ENCODE measurements at regions not wholly inside any gene's neighbourhood (a gene's known extent, or its start where the extent isn't known, plus 50 kb on each side); places are given as distances from the start of the nearest gene placed in this dataset.

GRCh38 chr2:217725409-217725808 lies 277.4 kb downstream of the TNS1 start:
- H3K4me3 ChIP-seq: no peak overlapping the region
- DNase-seq (ENCODE audit: low read depth, low spot score): no peak
- H3K4me2 ChIP-seq (ENCODE audit: control insufficient read depth, insufficient read depth): no peak overlapping the region
- no peak for FAIRE-seq
- no peak overlapping the region for H3K9ac ChIP-seq (ENCODE audit: control insufficient read depth, insufficient read depth, low read length)
- intact Hi-C loops (cut with micrococcal nuclease; ENCODE audit: unreplicated experiment) (no loop called here), in situ Hi-C loops (cut with MboI) (no loop called here)
- ChIA-PET POLR2A (no interaction called here), RAD21 (ENCODE audit: unreplicated experiment) (no interaction called here), CTCF (interaction anchor here (0.5 to 1.6 kb wide), 2 partner anchors 12 to 855 kb away, joined by 3 read pairs; no protein-coding TSS in a partner anchor), SMC1A (ENCODE audit: uncharacterized antibody, unreplicated experiment) (no interaction called here)
- ATAC-seq: no peak
- no peaks in the 10 kb centered on the region for H4K20me1 ChIP-seq (ENCODE audit: control insufficient read depth, insufficient read depth)
- H3K36me3 ChIP-seq (ENCODE audit: control insufficient read depth in 2 of 2, insufficient read depth in 2 of 2, low read length in 1 of 2): no peaks in the 10 kb centered on the region
- no peaks in the 10 kb centered on the region for H3K4me1 ChIP-seq (ENCODE audit: control insufficient read depth, insufficient read depth, low read length)
- peaks cover 0 to 2% of the 10 kb centered on the region in 2 experiments; a peak in 2 of 4 replicates for H3K27me3 ChIP-seq (replicated peaks in 1 of 2; ENCODE audit: control insufficient read depth in 2 of 2, insufficient read depth in 2 of 2, low read length in 1 of 2)
- no TSS peak for BruUV-seq (replicated peaks)
- no peak overlapping the region for H2AFZ ChIP-seq (ENCODE audit: control insufficient read depth, low read depth, low read length)
- H3K79me2 ChIP-seq (ENCODE audit: control insufficient read depth, insufficient read depth, low read length): no peaks in the 10 kb centered on the region
- 54% methylated on average over 4 of the region's 4 CpGs for WGBS (ENCODE audit: insufficient coverage, insufficient replicate concordance, low lambda C conversion rate, missing lambda C conversion rate)
- no peaks in the 10 kb centered on the region for H3K9me3 ChIP-seq (replicated peaks; ENCODE audit: control insufficient read depth, insufficient read depth, low read length)
- no peak overlapping the region for H3K27ac ChIP-seq (ENCODE audit: control insufficient read depth, insufficient read depth)
- TF ChIP-seq, protein P1, sequence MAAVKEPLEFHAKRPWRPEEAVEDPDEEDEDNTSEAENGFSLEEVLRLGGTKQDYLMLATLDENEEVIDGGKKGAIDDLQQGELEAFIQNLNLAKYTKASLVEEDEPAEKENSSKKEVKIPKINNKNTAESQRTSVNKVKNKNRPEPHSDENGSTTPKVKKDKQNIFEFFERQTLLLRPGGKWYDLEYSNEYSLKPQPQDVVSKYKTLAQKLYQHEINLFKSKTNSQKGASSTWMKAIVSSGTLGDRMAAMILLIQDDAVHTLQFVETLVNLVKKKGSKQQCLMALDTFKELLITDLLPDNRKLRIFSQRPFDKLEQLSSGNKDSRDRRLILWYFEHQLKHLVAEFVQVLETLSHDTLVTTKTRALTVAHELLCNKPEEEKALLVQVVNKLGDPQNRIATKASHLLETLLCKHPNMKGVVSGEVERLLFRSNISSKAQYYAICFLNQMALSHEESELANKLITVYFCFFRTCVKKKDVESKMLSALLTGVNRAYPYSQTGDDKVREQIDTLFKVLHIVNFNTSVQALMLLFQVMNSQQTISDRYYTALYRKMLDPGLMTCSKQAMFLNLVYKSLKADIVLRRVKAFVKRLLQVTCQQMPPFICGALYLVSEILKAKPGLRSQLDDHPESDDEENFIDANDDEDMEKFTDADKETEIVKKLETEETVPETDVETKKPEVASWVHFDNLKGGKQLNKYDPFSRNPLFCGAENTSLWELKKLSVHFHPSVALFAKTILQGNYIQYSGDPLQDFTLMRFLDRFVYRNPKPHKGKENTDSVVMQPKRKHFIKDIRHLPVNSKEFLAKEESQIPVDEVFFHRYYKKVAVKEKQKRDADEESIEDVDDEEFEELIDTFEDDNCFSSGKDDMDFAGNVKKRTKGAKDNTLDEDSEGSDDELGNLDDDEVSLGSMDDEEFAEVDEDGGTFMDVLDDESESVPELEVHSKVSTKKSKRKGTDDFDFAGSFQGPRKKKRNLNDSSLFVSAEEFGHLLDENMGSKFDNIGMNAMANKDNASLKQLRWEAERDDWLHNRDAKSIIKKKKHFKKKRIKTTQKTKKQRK (IDR thresholded peaks at IDR 0.05; ENCODE audit: low read depth, low read length): no peak
- TF ChIP-seq CEBPB (IDR thresholded peaks at IDR 0.05; ENCODE audit: borderline replicate concordance in 1 of 2, low read depth in 2 of 2, low read length in 2 of 2): no peak
- TF ChIP-seq POLR2AphosphoS5 (IDR thresholded peaks at IDR 0.05; ENCODE audit: low read length): no peak

- POLR2A ChIA-PET: no interaction called here
- peaks cover 0 to 2% of the 10 kb centered on the region in 2 experiments; a peak in 2 of 4 replicates for H3K27me3 ChIP-seq (replicated peaks in 1 of 2; ENCODE audit: control insufficient read depth in 2 of 2, insufficient read depth in 2 of 2, low read length in 1 of 2)
- H3K9me3 ChIP-seq (replicated peaks; ENCODE audit: control insufficient read depth, insufficient read depth, low read length): no peaks in the 10 kb centered on the region
- RAD21 ChIA-PET (ENCODE audit: unreplicated experiment): no interaction called here
- intact Hi-C loops (cut with micrococcal nuclease; ENCODE audit: unreplicated experiment) (no loop called here), in situ Hi-C loops (cut with MboI) (no loop called here)
- no peak overlapping the region for H2AFZ ChIP-seq (ENCODE audit: control insufficient read depth, low read depth, low read length)
- no peak for FAIRE-seq
- BruUV-seq (replicated peaks): no TSS peak
- H4K20me1 ChIP-seq (ENCODE audit: control insufficient read depth, insufficient read depth): no peaks in the 10 kb centered on the region
- SMC1A ChIA-PET (ENCODE audit: uncharacterized antibody, unreplicated experiment): no interaction called here
- no peak overlapping the region for H3K4me2 ChIP-seq (ENCODE audit: control insufficient read depth, insufficient read depth)
- no peak overlapping the region for H3K9ac ChIP-seq (ENCODE audit: control insufficient read depth, insufficient read depth, low read length)
- H3K4me1 ChIP-seq (ENCODE audit: control insufficient read depth, insufficient read depth, low read length): no peaks in the 10 kb centered on the region
- no peaks in the 10 kb centered on the region for H3K36me3 ChIP-seq (ENCODE audit: control insufficient read depth in 2 of 2, insufficient read depth in 2 of 2, low read length in 1 of 2)
- no peak for ATAC-seq
- CTCF ChIA-PET: interaction anchor here (2.2 kb wide), 1 partner anchor 11 kb away, joined by 9 read pairs; no protein-coding TSS in a partner anchor
- H3K4me3 ChIP-seq: no peak overlapping the region
- H3K27ac ChIP-seq (ENCODE audit: control insufficient read depth, insufficient read depth): no peak overlapping the region
- no peak for DNase-seq (ENCODE audit: low read depth, low spot score)
- H3K79me2 ChIP-seq (ENCODE audit: control insufficient read depth, insufficient read depth, low read length): no peaks in the 10 kb centered on the region
- no peak for TF ChIP-seq ZSCAN29 (IDR thresholded peaks at IDR 0.05)
- no peak for TF ChIP-seq TARDBP (IDR thresholded peaks at IDR 0.05; ENCODE audit: borderline replicate concordance)
- TF ChIP-seq CBX5 (IDR thresholded peaks at IDR 0.05; ENCODE audit: low read depth): no peak
- TF ChIP-seq BMI1 (IDR thresholded peaks at IDR 0.05; ENCODE audit: borderline replicate concordance): no peak
- no peak for TF ChIP-seq YBX1 (IDR thresholded peaks at IDR 0.05)
- TF ChIP-seq MAX (IDR thresholded peaks at IDR 0.05; ENCODE audit: low read depth, low read length): no peak
- no peak for TF ChIP-seq CREB1 (IDR thresholded peaks at IDR 0.05; ENCODE audit: low read depth)
- TF ChIP-seq ZBTB4 (CRISPR knock-in tag; IDR thresholded peaks at IDR 0.05): no peak
- no peak for TF ChIP-seq SREBF1 (IDR thresholded peaks at IDR 0.05; ENCODE audit: low read length)
Observed at GRCh38 chr2:217724471-217724870, 278.3 kb downstream of the TNS1 start.

All from GM12878 (cell line).